Right ventricle myocardium superior (tissue), 1 donor: ENCODE measurements at regions not wholly inside any gene's neighbourhood (a gene's known extent, or its start where the extent isn't known, plus 50 kb on each side); places are given as distances from the start of the nearest gene placed in this dataset.

Experiments
- ATAC-seq: fragments of 200-7000 bp; cut with Tn5 transposase; one replicate; pipeline ENCODE4 v1.9.1; 2020; ENCODE audit warnings: mild to moderate bottlenecking; ENCODE audit not compliant: poor library complexity
- DNase-seq: peaks from one replicate; pipeline ENCODE4 v3.0.0-alpha.2; 2020
- intact Hi-C: fragments of 100-400 bp; cut with DNase I; formaldehyde crosslinking; loops from one replicate; pipeline ENCODE4 v1.11.2; 2022
- donor health status: DM: no; HTN: yes; CAD: no; lungs with severe emphysema.

GRCh38 chr13:73248154-73248553, 189.3 kb downstream of the KLF5 start:
- intact Hi-C loops: no loop called here
- DNase-seq (no peak), ATAC-seq (no peak)

DNA sequence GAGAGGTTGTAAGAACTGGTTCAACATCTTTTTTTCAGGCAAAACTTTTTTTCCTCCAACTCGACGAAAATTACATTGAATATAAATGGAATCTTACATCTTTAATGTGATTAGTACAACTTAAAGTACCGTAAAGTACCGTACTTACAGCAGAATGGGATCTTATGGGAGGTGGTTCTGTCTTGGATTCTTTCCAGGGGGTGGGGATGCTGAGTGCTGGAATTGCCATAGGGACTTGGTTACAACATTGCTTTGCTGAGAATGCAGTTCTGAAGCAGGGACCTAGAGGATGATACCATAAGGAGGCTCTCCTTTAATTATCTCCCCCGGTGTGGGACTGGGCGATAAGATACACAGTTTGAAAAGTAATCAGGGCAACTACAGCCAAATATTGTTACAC, 186.4 kb downstream of the KLF5 start:
- no peak for DNase-seq
- intact Hi-C loops: no loop called here
- no peak for ATAC-seq

DNA sequence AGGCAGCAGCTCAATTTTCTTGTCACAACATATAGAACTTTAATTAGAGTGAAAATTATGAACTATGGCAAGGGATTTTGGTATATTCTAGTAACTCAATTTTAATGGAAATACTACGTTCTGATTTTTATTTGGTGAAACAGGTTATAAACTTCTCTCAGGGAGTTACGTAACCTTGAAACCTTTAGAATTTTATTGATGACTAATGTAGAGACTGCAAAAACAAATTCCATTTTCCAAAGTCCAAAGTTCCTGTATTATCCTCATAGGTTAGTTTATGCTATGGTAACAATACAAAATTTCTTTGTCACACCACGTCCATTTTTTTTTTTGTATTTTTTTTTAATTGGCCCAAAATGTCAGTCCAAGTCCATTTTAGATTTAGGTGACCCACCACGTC, 185.7 kb downstream of the KLF5 start:
- ATAC-seq (no peak), DNase-seq (no peak)
- intact Hi-C loops: no loop called here

DNA sequence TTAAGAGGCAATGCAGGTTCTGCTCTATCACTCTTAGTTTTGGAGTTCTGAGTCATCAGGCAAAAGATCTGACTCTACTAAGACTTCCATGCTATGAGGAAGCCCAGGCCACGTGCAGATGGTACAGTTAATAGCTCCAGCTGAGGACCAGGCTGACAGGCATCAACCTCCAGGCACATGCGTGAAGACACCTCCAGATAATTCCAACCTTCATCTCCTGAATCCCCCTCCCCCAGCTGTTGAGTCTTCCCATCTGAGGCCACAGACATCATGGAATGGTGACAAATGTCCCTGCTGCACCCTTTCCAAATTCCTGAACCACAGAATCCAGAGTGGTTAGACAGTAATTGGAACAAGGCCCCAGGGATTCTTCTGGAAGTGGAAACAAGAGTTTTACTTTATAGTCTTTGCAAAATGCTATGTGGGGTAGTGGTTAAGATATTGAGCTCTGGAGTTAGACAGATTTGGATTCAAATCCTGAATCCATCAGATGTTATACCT, 183.8 kb downstream of the KLF5 start:
- no peak for ATAC-seq
- intact Hi-C loops: no loop called here

GRCh38 chr13:73240193-73240592, 181.4 kb downstream of the KLF5 start:
- ATAC-seq (no peak), DNase-seq (no peak)
- intact Hi-C loops: no loop called here

More for the DNA sequence above, 183.8 kb downstream of the KLF5 start:
- no peak for DNase-seq

DNA sequence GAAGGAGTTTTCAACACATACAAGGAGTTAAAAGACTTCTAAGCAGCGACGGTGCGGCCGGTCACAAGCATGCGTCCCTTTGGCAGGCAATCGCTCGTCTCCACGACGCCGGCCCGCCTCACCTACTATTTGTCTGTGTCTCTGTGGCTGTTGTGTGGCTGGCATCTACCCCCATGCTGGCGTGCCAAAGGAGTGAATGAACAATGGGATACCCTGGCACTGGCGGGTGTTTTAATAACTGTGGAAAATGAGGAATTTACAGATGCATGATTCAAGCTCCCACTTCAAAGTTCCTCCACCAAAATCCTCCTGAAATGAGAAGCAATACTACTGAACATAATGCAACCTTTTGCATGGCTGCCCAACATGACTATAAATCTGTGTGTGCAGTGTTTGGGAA, 176.6 kb downstream of the KLF5 start:
- ATAC-seq (no peak), DNase-seq (no peak)
- intact Hi-C loops: no loop called here

GRCh38 chr13:73231471-73231870, 172.7 kb downstream of the KLF5 start:
- intact Hi-C loops: no loop called here
- ATAC-seq (no peak), DNase-seq (no peak)

DNA sequence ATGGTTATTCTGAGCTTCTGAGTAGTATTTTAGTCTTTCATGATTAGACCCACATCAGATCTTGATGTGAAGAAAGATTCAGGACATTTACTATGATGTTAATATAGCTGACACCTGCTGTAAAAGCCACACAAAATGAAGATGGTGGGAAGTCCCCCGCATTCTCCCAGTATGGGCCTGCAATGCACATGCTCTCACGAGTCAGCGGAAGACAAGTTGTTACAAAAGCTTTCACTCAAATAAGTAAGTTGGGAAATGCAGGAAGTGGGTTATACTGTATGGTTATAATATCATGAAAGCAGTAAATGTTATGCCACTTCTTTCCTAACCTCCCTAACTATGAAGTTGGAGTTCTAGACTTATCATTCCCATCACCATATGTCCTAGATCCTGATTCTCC, 171.9 kb downstream of the KLF5 start:
- DNase-seq: no peak
- ATAC-seq: no peak
- intact Hi-C loops: no loop called here

GRCh38 chr13:73228546-73228945, 169.7 kb downstream of the KLF5 start:
- DNase-seq (no peak), ATAC-seq (no peak)
- intact Hi-C loops: loop anchor here (10.0 kb wide), 1 partner anchor 624 kb away; no protein-coding TSS in a partner anchor

GRCh38 chr13:73225990-73226389, 167.2 kb downstream of the KLF5 start:
- intact Hi-C loops: loop anchor here (10.0 kb wide), 1 partner anchor 621 kb away; no protein-coding TSS in a partner anchor
- ATAC-seq (no peak), DNase-seq (no peak)

DNA sequence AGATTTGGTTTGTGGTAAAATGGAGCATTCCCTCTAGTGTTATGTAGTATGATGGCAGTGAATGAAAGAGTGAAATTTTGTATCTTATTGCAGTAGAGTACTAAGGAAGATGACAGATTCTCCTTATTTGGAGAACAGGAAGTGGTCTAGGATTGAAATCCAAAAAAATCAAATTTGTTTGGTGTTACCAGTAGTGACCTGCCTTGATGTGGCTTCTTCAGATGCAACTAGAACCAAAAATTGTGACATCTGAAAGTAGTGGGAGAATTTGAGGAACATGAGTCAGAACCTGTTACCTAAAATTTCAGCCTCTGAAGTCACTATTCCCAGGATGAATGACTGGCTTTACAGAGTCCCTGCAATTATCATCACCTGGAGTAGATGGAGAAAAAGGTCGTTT, 165.9 kb downstream of the KLF5 start:
- intact Hi-C loops: loop anchor here (10.0 kb wide), 1 partner anchor 620 kb away; no protein-coding TSS in a partner anchor
- ATAC-seq (no peak), DNase-seq (no peak)

GRCh38 chr13:73223372-73223781, 164.6 kb downstream of the KLF5 start:
- intact Hi-C loops: loop anchor here (10.0 kb wide), 1 partner anchor 619 kb away; no protein-coding TSS in a partner anchor
- DNase-seq (no peak), ATAC-seq (no peak)

- ATAC-seq (no peak), DNase-seq (no peak)
- intact Hi-C loops: loop anchor here (10.0 kb wide), 1 partner anchor 618 kb away; no protein-coding TSS in a partner anchor
Measured at GRCh38 chr13:73222627-73223305, 164.0 kb downstream of the KLF5 start.

- intact Hi-C loops: loop anchor here (10.0 kb wide), 1 partner anchor 616 kb away; no protein-coding TSS in a partner anchor
- DNase-seq: no peak
- ATAC-seq: no peak
Measured at GRCh38 chr13:73220966-73221720, 162.3 kb downstream of the KLF5 start.

DNA sequence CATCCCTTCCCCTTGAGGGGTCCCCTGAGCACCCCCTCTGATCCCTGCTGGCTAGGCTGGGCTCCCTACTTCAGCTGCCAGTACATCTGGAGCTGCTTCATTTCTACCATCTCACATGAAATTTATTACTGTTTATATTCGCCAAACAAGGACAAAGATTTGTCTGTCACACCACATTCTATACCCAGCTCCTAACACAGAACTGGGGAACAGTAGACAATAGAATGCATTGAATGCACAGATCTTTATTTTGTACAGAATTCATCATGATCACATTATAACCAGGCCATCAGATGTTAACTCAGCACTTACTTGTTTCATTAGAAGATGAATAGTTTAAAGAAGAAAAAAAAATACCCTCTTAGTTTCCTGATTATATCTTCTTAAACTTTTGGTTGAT, 159.4 kb downstream of the KLF5 start:
- ATAC-seq: no peak
- DNase-seq: no peak
- intact Hi-C loops: no loop called here

DNA sequence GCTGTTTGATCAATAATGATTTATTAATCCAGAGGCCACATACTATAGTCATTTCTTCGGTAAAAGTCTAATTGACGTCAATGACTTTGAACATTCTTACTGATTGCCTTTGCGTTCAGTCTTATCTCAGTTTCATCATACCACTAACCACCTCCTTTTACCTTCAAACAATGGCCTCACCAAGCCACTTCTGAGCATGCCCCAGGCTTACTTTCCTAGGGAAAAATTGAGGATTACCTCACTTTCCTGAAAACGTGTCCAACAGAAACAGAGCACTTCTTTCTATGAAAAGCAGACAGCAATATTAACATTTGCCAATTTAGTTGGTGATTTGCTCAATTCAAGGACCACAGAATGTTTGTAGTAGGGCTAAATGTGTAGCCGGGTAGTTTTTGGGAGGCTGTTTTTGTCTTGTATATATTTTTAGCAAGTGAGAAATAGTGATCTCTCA, 157.6 kb downstream of the KLF5 start:
- DNase-seq (no peak), ATAC-seq (no peak)
- intact Hi-C loops: no loop called here

DNA sequence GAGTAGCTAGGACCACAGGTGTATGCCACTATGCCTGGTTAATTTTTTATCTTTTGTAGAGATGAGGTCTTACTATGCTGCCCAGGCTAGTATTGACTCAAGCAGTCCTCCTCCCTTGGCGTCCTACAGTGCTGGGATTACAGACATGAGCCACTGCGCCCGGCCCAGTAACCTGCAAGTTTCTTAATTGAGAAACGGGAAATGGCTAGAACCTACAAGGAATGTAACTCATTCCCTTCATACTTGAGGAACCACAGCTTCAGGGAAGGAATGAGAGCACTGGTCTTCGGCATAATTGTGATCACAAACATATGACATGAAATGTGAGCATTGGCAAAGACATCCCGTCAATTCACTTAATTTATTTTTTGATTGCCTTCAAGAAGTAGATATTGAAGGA, 157.0 kb downstream of the KLF5 start:
- no peak for ATAC-seq
- intact Hi-C loops: no loop called here
- DNase-seq: no peak

DNA sequence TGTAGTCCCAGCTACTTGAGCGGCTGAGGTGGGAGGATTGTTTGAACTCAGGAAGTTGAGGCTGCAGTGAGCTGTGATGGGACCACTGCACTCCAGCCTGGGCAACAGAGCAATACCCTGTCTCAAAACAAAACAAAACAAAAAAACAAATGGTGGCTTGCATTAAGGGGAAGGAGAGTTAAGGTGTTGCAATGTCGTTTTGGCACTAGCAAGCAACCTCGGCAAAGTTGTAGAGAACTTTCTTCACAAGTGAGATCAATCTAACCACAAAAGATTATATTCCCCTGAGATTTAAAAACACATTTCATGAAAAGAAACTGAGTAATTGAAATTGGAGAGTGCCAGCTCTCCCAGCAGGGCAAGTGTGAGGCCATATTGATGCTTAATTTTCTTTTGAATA, 153.7 kb downstream of the KLF5 start:
- DNase-seq (no peak), ATAC-seq (no peak)
- intact Hi-C loops: no loop called here

GRCh38 chr13:73210218-73210883, 151.5 kb downstream of the KLF5 start:
- no peak for DNase-seq
- intact Hi-C loops: no loop called here
- no peak for ATAC-seq
